ENCODE measurements at regions not wholly inside any gene's neighbourhood (a gene's known extent, or its start where the extent isn't known, plus 50 kb on each side); places are given as distances from the start of the nearest gene placed in this dataset.
"Not testable (repeated sequence)": the region's sequence is repeated elsewhere in the genome, so short reads cannot be mapped to it uniquely, and the experiment has no call there.

DNA sequence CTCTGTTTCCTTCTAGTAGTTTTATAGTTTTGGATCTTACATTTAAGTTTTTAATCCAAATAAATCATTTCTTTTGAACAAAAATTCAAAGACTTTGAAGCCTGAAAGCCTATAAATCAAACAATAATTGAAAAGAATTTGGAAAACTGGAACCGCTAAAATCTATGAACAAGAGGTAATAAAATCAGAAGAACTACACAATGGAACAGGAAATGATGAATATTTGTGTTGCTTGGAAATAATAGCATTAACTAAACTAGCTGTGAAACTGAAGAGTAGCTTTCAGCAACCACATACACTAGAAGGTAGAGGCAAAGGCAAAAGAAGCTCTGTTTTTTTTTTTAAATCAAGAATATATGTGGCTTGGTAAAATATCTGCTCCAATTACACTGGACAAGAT lies 147.9 kb upstream of the ABI3BP start:
- DNase-seq (ENCODE audit: low spot score), result no peak

GRCh38 chr3:101138817-101139216 lies 145.6 kb upstream of the ABI3BP start:
- DNase-seq (ENCODE audit: low spot score), result no peak

DNA sequence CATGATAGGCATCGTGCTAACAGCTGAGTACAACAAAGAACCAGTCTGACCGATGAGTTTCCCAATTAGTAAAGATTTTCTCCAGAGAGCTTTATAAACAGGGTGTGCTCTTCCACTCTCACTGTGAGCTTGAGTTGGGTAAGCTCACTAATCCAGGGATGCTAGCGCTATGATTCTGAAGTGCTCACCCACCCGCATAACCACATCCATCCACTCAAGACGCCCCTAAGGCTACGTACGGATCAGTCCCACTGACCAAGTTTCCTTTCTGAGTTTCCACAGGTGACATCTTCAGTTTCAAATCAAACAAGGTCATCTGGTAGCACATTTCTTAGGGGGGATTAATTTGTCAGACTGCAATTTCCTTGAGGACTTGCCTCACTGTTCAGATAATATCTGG lies 141.1 kb upstream of the ABI3BP start:
- no peak for DNase-seq (ENCODE audit: low spot score)

- DNase-seq (ENCODE audit: low spot score), result no peak
These were observed 140.4 kb upstream of the ABI3BP start for GRCh38 chr3:101133652-101134051.

GRCh38 chr3:101133197-101133596 lies 140.0 kb upstream of the ABI3BP start:
- not testable (repeated sequence) for DNase-seq (ENCODE audit: low spot score)

DNA sequence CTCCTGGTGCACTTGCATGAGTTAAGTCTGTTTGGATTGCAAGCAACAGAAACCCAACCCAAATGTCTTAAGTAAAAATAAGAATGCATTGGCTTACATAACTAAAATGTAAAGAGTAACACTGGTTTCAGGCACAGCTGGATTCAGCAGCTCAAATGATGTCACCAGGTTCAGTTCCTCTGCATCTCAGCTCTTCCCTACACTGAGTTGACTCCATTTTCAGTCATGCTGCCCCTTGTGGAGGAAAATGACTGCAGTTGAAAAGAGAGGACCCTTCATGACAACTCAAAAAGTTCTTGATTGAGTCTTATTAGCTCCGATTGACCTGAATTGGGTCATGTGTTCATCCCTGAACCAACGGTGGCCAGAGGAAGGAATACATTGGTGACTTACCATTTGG lies 138.5 kb upstream of the ABI3BP start:
- DNase-seq (ENCODE audit: low spot score), result no peak

GRCh38 chr3:101128786-101129185 lies 135.6 kb upstream of the ABI3BP start:
- no peak for DNase-seq (ENCODE audit: low spot score)

GRCh38 chr3:101128001-101128400 lies 134.8 kb upstream of the ABI3BP start:
- no peak for DNase-seq (ENCODE audit: low spot score)

- no peak for DNase-seq (ENCODE audit: low spot score)
These were observed 130.9 kb upstream of the ABI3BP start for GRCh38 chr3:101124125-101124524.

DNA sequence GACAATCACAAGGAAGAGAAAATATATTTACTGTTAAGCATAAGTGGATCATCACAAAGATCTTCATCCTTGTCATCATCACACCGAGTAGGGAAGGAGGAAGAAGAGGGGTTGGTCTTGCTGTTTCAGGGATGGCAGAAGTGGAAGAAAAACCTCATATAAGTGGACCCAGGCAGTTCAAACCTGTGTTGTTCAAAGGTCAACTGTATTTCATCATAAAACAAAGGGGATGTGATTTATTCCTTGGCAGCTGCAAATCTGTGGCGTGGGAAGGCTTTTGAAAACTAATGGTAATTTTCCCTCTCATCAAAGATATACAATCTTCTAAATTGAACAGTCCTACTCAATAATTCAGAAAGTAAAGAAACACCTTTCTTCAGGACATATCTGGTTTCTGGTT lies 129.9 kb upstream of the ABI3BP start:
- no peak for DNase-seq (ENCODE audit: low spot score)

DNA sequence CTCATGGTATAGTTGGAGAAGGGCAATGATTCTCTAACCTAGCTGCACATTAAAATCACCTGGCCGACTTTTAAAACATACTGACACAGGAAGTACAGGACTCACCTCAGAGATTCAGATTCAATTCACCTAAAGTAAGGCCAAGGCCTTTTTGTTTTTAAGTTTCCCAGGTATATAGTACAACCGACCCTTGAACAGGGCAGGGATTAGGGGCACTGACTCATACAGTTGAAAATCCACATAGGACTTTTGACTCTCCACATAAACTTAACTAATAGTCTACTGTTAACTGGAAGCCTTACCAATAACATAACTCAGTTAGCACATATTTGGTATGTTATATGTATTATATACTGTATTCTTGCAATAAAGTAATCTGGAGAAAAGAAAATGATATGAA lies 129.5 kb upstream of the ABI3BP start:
- no peak for DNase-seq (ENCODE audit: low spot score)

GRCh38 chr3:101120039-101120438 lies 126.8 kb upstream of the ABI3BP start:
- peak; percentile 38 for DNase-seq (ENCODE audit: low spot score)

DNA sequence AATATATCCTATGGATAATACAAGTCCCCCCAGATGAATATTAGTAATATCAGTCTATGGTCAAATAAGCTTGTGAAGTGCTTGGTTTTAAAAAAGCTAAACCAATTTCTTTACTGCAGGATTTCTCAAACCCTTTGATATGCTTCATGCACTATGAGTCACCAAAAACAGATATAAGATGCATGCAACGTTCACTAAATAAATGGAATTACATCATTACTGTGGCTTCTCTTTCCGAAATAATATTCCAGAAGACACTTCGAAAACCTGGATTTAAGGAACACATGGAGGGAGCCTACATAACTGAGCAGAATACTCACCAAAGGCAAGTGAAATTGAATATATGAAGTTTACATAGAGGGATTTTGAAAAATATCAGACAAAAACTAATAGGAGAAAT lies 126.3 kb upstream of the ABI3BP start:
- DNase-seq (ENCODE audit: low spot score), result peak; percentile 94

DNA sequence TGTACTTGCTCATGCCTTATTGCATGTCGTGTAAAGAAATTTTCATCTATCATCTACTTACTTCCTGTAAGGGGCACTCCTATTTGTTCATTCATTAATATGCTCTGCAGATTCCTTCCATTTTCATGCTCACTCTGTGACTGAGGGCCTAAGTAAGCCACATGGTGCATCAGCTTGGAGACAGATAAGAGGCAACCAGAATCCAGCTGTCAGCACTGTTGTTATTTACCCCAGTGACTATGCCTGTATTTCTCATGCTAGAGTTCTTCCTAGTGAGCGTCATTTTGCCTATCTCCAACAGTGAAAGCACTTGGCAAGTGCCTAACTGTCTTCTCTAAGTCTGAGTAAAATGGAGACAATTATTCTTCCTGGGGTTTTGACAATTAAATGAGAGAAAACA lies 124.8 kb upstream of the ABI3BP start:
- DNase-seq (ENCODE audit: low spot score), result peak; percentile 93

DNA sequence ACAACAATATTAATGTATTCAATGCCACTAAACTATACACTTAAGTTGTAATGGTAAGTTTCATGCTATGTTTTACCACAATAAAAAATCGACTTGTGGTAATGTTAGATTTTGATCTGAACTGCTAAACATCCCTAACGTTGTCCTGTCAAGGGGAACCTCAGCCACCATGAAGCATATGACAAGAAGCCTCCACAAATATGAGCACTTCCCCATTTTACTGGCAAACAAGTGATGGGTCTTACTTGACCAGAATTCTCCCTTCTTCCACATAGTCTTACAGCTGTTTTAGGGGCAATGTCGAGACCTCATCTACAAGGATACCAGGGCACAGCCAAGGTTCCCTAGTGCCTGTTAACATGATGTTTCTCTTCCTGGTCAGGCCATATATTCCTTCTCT lies 124.2 kb upstream of the ABI3BP start:
- no peak for DNase-seq (ENCODE audit: low spot score)

GRCh38 chr3:101110295-101110694 lies 117.1 kb upstream of the ABI3BP start:
- not testable (repeated sequence) for DNase-seq (ENCODE audit: low spot score)

- DNase-seq (ENCODE audit: low spot score), result no peak
These were observed 111.1 kb upstream of the ABI3BP start for GRCh38 chr3:101104321-101104720.

DNA sequence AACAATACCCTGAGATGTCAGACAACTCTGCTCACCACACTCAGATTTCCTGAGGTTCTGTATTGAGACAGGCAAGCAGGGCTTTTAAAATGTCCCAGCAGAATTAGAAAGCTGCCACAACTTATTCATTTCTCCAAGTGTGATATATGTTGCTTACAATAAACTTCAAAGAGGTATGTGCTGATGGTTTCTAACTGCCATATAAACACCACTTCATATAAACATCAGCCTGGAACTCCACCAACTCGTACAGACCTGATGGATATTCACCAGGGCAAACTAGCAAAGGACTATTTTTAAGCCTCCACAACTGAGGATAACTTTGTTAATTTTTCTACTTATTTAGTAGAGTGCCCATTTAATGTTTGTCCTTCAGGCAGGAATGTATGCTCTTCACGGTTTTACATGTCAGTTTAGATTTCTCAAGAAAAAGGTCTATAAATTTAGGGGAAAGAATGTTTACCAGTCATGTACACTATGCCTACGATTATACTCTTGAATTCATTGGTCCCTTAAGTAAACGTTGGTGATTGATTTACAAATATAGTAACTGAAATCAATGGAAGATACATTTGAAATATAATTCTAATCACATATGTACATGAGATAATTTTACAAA lies 109.6 kb upstream of the ABI3BP start:
- DNase-seq (ENCODE audit: low spot score), result no peak

DNA sequence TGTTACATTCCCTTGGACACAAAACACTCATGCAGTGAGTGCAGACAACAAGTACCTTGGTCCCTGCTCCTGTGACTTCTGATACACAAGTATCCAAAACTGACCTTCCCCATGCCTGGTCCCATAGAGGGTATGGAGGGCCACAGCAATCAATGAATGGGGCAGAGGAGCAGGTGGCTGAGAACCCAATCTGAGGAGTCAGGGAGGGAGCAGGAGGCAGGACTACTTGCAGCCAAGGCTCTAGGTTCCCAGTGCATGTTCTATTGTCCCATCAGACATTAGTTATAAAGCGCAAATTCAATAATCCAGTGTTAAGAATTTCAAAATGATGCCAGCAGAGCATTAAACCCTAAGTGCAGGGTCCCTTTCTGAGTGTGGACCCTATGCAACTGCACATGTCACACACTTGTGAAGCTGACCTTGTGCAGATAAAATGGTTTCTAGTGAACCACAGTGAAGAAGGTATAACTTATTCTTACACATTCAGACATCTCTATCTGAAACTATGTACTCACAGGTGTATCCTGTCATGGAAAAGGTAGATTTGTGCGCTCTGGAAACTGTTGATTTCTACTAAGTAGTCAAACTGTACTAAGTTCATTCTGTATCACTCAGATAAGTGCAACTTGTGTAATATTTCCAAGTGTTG lies 107.3 kb upstream of the ABI3BP start:
- DNase-seq (ENCODE audit: low spot score), result no peak

DNA sequence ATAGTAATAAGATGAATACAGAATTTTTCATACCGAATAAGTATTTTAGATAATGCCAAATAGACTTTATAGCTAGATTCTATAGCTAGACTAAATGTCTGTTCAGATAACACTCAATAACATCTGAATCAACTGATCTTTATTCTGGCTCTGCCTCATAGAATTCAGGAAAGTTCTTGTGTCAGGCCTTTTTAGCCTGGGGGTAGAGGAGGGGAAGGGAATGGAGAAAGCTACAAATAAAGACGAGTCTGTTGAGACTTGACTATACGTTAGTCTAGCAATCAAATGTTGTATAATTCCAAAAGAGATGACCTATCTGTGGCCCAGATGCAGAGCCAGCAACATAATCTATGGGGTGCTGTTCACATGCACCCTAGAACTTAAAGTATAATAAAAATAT lies 106.6 kb upstream of the ABI3BP start:
- DNase-seq (ENCODE audit: low spot score), result no peak

DNA sequence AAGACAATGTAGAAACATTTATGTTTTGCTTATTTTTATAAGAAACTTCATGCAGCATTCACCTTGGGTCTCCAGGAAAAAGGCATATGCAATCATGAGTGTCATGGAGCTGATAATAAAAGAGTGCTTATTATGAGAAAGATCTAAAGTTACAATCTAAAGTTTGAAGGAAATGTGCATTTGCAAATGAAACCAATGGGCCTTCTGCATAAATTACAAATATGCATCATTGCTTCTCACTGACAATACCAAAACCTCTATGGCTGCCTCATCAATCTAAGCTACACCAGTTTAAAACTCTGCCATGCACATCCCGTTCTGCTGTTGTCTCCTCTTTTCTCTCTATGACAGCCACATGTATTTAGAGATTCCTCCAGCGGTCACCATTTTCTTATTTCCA lies 103.2 kb upstream of the ABI3BP start:
- no peak for DNase-seq (ENCODE audit: low spot score)

- DNase-seq (ENCODE audit: low spot score), result peak; percentile 7
These were observed 102.6 kb upstream of the ABI3BP start for GRCh38 chr3:101095693-101096430.

DNA sequence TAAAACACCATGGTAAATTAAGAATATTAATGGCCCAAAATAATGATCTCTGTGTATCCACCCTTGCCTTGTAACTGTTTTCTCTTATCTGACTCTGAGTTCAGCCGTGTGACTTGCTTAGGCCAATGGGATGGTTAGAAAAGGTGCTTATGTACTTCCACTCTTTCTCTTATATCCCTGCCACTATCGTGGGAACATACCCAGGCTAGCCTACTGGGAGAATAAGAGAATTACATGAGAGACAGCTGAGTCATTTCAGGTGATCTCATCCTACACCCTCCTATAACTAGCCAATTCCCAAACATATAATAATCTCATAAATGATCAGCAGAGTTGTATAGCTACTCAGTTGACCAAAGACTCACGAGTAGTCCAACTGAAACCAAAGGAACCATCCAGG lies 98.3 kb upstream of the ABI3BP start:
- DNase-seq (ENCODE audit: low spot score), result no peak
